Right atrium auricular region (tissue), 2 donors: ENCODE measurements at regions not wholly inside any gene's neighbourhood (a gene's known extent, or its start where the extent isn't known, plus 50 kb on each side); places are given as distances from the start of the nearest gene placed in this dataset.

Experiments
- DNase-seq: peaks from one replicate; pipeline ENCODE4 v3.0.0-alpha.2; 2019; ENCODE audit warnings: low spot score
- H3K27ac ChIP-seq, 2 donors: fragments of 200-600 bp; sonication (generic); 1 replicate in 1 of 2; 2 replicates in 1 of 2; pipeline ENCODE4 v1.5.1; 2016 to 2019
- H3K27me3 ChIP-seq, 2 donors: fragments of 200-600 bp; sonication (generic); one replicate each; pipeline versions ENCODE4 v1.5.1 to v1.6.0; 2017 to 2019
- H3K36me3 ChIP-seq: fragments of 200-600 bp; sonication (generic); one replicate; pipeline ENCODE4 v1.5.1; 2016
- H3K4me1 ChIP-seq, 2 donors: fragments of 200-600 bp; sonication (generic); one replicate each; pipeline versions ENCODE4 v1.5.1 to v1.6.0; 2017 to 2019
- H3K4me3 ChIP-seq, 2 donors: fragments of 200-600 bp; sonication (generic); 1 replicate in 1 of 2; 2 replicates in 1 of 2; pipeline ENCODE4 v1.5.1; 2017 to 2019; ENCODE audit warnings: mild to moderate bottlenecking in 1 of 2, moderate library complexity in 1 of 2
- H3K9me3 ChIP-seq, 2 donors: fragments of 200-600 bp; sonication (generic); one replicate each; pipeline ENCODE4 v1.5.1; 2019
- TF ChIP-seq, protein P1 (sequence below), 2 donors: fragments of 200-600 bp; sonication (generic); IDR thresholded peaks; one replicate each; pipeline ENCODE4 v1.5.1; 2019; ENCODE audit warnings: antibody characterized with exemption in 2 of 2

DNA sequence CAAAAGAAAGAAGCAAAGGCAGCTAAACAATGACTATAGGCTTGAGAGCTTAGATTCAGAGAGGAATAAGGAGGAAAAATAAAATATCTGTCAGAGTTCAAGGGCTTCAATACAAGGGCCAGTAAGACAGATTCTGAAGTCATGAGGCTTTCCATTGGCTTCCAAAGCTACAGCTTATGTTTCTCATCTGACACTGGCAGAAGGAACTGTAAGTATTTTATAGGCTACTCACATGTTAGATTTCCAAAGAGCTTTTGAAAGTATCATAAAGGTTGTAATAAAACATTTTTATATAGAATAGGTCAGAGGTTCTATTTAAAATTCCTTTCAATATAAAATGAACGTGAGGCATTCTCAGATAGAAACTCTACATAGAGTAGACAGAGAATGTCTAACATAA is 746.6 kb upstream of the NXPH2 start:
- TF ChIP-seq, protein P1, sequence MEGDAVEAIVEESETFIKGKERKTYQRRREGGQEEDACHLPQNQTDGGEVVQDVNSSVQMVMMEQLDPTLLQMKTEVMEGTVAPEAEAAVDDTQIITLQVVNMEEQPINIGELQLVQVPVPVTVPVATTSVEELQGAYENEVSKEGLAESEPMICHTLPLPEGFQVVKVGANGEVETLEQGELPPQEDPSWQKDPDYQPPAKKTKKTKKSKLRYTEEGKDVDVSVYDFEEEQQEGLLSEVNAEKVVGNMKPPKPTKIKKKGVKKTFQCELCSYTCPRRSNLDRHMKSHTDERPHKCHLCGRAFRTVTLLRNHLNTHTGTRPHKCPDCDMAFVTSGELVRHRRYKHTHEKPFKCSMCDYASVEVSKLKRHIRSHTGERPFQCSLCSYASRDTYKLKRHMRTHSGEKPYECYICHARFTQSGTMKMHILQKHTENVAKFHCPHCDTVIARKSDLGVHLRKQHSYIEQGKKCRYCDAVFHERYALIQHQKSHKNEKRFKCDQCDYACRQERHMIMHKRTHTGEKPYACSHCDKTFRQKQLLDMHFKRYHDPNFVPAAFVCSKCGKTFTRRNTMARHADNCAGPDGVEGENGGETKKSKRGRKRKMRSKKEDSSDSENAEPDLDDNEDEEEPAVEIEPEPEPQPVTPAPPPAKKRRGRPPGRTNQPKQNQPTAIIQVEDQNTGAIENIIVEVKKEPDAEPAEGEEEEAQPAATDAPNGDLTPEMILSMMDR (IDR thresholded peaks at IDR 0.05), result no peak
- H3K27me3 ChIP-seq, result no peaks in the 10 kb centered on the region
- H3K4me3 ChIP-seq, result no peak overlapping the region
- no peak for DNase-seq
- H3K4me1 ChIP-seq, result no peaks in the 10 kb centered on the region
- H3K36me3 ChIP-seq, result no peaks in the 10 kb centered on the region
- H3K9me3 ChIP-seq, result no peaks in the 10 kb centered on the region
- no peak overlapping the region for H3K27ac ChIP-seq

DNA sequence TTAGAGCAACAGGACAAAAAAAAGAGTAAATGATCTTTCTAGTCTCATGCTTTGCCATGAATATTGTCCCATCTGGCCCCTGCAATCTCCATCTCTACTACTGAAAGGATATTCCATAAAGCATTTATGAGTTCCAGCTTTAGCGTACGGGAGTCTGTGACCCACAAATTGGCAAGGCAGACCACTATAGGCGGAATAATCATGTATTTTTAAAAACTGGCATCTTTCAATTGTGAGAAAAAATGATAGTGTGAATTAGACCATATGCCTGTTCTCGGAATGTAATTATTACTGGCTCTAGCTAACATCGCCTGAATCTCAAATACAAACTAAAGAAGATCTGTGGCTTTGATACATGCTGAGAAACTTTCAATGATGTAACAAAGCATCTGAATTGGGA is 738.1 kb upstream of the NXPH2 start:
- Histone ChIP-seq H3K27me3 (no peaks in the 10 kb centered on the region), H3K4me1 (no peaks in the 10 kb centered on the region), H3K36me3 (no peaks in the 10 kb centered on the region), H3K9me3 (no peaks in the 10 kb centered on the region), H3K27ac (no peak overlapping the region), H3K4me3 (no peak overlapping the region)
- TF ChIP-seq, protein P1 (IDR thresholded peaks at IDR 0.05), result no peak
- DNase-seq, result no peak

DNA sequence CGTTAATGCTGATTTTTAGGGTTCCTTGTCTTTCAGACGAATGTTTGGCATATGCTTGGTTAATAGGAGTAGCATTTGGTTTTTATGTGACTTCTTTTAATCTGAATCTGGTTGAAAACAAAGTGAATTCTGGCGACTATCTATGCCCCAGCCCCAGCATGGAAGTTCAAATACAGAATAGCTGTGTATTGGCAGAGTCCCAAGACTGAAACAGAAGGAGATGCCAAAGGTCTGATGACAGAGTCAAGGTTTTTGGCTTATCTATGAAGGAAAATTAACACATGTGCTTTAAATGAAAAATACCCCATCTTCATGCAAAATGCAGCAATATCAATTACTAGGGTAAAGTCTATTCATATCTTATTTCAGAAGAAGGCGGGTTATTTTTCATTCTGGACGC is 734.8 kb upstream of the NXPH2 start:
- no peaks in the 10 kb centered on the region for H3K9me3 ChIP-seq
- no peak overlapping the region for H3K27ac ChIP-seq
- no peaks in the 10 kb centered on the region for H3K27me3 ChIP-seq
- no peaks in the 10 kb centered on the region for H3K36me3 ChIP-seq
- TF ChIP-seq, protein P1 (IDR thresholded peaks at IDR 0.05), result no peak
- H3K4me3 ChIP-seq, result no peak overlapping the region
- H3K4me1 ChIP-seq, result no peaks in the 10 kb centered on the region
- no peak for DNase-seq

DNA sequence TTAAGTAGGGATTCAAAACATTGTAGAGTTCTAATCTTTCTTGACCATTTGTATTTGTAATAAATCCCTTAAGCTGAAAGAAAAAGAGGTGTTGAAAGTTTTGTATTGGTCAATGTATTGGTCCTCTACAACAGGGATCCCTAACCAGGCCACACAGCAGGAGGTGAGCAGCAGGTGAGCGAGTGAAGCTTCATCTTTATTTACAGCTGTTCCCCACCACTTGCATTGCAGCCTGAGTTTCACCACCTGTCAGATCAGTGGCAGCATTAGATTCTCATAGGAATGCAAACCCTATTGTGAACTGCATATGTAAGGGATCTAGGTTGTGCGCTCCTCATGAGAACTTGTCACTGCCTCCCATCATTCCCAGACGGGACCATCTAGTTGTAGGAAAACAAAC is 715.7 kb upstream of the NXPH2 start:
- Histone ChIP-seq H3K4me3 (no peak overlapping the region), H3K36me3 (no peaks in the 10 kb centered on the region), H3K9me3 (peaks cover 0 to 8% of the 10 kb centered on the region in 2 donors), H3K4me1 (no peaks in the 10 kb centered on the region), H3K27ac (no peak overlapping the region), H3K27me3 (no peaks in the 10 kb centered on the region)
- no peak for DNase-seq
- TF ChIP-seq, protein P1 (IDR thresholded peaks at IDR 0.05), result no peak

GRCh38 chr2:139492131-139492680 is 712.0 kb upstream of the NXPH2 start:
- DNase-seq, result no peak
- Histone ChIP-seq H3K4me1 (no peaks in the 10 kb centered on the region), H3K4me3 (no peak overlapping the region), H3K27me3 (no peaks in the 10 kb centered on the region), H3K9me3 (no peaks in the 10 kb centered on the region), H3K36me3 (no peaks in the 10 kb centered on the region), H3K27ac (no peak overlapping the region)
- TF ChIP-seq, protein P1 (IDR thresholded peaks at IDR 0.05), result no peak

DNA sequence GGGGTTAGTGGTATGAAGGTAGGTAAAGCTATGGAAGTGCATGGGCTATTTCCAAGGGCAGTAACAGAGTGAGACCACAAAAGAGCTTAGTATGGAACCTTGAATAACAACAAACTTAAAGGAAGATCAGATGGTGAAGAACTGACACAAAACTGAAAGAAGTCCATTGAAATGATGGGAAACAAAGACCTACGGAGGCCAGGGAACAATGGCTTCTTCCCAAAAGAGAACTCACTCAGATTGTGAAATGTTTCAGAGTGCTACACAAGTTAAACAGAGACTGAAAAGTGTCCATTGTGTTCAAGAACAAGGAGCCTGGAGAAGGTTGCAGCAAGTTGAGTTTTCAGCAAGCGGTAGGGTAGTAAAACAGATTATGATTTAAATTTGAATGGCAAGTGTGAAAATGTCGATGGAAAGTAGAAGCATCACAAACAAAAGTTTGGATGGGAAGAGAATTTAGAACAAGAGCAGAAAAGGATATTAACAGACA is 700.0 kb upstream of the NXPH2 start:
- Histone ChIP-seq H3K36me3 (no peaks in the 10 kb centered on the region), H3K4me1 (no peaks in the 10 kb centered on the region), H3K27me3 (no peaks in the 10 kb centered on the region), H3K4me3 (no peak overlapping the region), H3K9me3 (no peaks in the 10 kb centered on the region), H3K27ac (no peak overlapping the region)
- DNase-seq, result no peak
- TF ChIP-seq, protein P1 (IDR thresholded peaks at IDR 0.05), result no peak
